Gastrocnemius medialis (tissue), 4 donors: ENCODE measurements at regions not wholly inside any gene's neighbourhood (a gene's known extent, or its start where the extent isn't known, plus 50 kb on each side); places are given as distances from the start of the nearest gene placed in this dataset.

ENCODE experiments used
- POLR2A ChIP-seq, 2 donors: fragments of 450-650 bp; IDR thresholded peaks; one replicate each; pipeline ENCODE4 v1.6.1; 2017; ENCODE audit warnings: antibody characterized with exemption in 2 of 2, mild to moderate bottlenecking in 2 of 2, moderate library complexity in 2 of 2
- TF ChIP-seq, protein P1 (sequence below), 5 experiments: fragments of 450-650 bp in 3 of 5; fragments of 200-600 bp in 2 of 5; sonication (generic) in 2 of 5; IDR thresholded peaks in 4 of 5; conservative IDR thresholded peaks in 1 of 5; 1 replicate in 4 of 5; 2 replicates in 1 of 5; pipeline ENCODE4 v1.5.1; 2016 to 2019; ENCODE audit warnings: antibody characterized with exemption in 5 of 5, mild to moderate bottlenecking in 3 of 5, moderate library complexity in 3 of 5

DNA sequence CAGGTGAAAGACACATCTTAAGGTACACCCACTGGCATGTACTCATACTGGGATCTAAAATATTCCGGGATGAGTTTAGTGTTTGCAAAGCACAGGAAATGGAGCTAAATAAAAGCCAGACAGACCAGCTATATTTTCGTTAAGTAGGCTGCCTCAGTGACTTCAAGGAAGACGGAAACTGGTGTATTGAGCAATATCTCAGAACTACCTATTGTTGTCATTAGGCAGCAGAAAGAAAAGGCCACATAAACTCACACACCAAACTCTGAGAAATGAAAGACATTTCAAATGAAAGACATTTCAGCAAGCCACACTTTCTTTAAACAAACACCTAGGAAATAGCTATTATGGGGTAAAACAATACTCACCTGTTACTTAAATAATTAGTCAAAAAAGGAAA is 761.7 kb upstream of the SEMA6D start:
- TF ChIP-seq, protein P1, sequence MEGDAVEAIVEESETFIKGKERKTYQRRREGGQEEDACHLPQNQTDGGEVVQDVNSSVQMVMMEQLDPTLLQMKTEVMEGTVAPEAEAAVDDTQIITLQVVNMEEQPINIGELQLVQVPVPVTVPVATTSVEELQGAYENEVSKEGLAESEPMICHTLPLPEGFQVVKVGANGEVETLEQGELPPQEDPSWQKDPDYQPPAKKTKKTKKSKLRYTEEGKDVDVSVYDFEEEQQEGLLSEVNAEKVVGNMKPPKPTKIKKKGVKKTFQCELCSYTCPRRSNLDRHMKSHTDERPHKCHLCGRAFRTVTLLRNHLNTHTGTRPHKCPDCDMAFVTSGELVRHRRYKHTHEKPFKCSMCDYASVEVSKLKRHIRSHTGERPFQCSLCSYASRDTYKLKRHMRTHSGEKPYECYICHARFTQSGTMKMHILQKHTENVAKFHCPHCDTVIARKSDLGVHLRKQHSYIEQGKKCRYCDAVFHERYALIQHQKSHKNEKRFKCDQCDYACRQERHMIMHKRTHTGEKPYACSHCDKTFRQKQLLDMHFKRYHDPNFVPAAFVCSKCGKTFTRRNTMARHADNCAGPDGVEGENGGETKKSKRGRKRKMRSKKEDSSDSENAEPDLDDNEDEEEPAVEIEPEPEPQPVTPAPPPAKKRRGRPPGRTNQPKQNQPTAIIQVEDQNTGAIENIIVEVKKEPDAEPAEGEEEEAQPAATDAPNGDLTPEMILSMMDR (IDR thresholded peaks at IDR 0.05 in 4 of 5, conservative IDR thresholded peaks at IDR 0.05 in 1 of 5), result no peak
- no peak for TF ChIP-seq POLR2A (IDR thresholded peaks at IDR 0.05)
